Upper lobe of right lung (tissue), 1 donor: ENCODE measurements at regions not wholly inside any gene's neighbourhood (a gene's known extent, or its start where the extent isn't known, plus 50 kb on each side); places are given as distances from the start of the nearest gene placed in this dataset.

Experiments used
- ATAC-seq: fragments of 200-7000 bp; cut with Tn5 transposase; one replicate; pipeline ENCODE4 v1.9.1; 2020; ENCODE audit warnings: mild to moderate bottlenecking, moderate library complexity
- DNase-seq: peaks from one replicate; pipeline ENCODE4 v3.0.0-alpha.2; 2020
- H3K27ac ChIP-seq: fragments of 200-600 bp; one replicate; pipeline ENCODE4 v1.8.0; 2022
- H3K27me3 ChIP-seq: fragments of 200-600 bp; one replicate; pipeline ENCODE4 v1.8.0; 2022; ENCODE audit warnings: mild to moderate bottlenecking
- H3K36me3 ChIP-seq: fragments of 200-600 bp; one replicate; pipeline ENCODE4 v1.8.0; 2022
- H3K4me1 ChIP-seq: fragments of 200-600 bp; one replicate; pipeline ENCODE4 v1.8.0; 2022
- H3K4me3 ChIP-seq: fragments of 200-600 bp; one replicate; pipeline ENCODE4 v1.8.0; 2022; ENCODE audit warnings: mild to moderate bottlenecking
- H3K9me3 ChIP-seq: fragments of 200-600 bp; one replicate; pipeline ENCODE4 v1.8.0; 2022
- CTCF ChIP-seq: fragments of 200-600 bp; IDR thresholded peaks from one replicate; pipeline ENCODE4 v1.8.0; 2022; ENCODE audit warnings: antibody characterized with exemption
- intact Hi-C: fragments of 100-400 bp; cut with DNase I; formaldehyde crosslinking; loops from one replicate; pipeline ENCODE4 v1.11.0; 2022
- donor health status: DM: no; HTN: yes; CAD: no; lungs with severe emphysema.

GRCh38 chr1:114290341-114290740 is 136.7 kb upstream of the SYT6 start:
- intact Hi-C loops, result no loop called here
- H3K4me1 ChIP-seq, result no peaks in the 10 kb centered on the region
- no peak overlapping the region for H3K4me3 ChIP-seq
- H3K27me3 ChIP-seq, result no peaks in the 10 kb centered on the region
- no peak overlapping the region for H3K27ac ChIP-seq
- H3K9me3 ChIP-seq, result no peaks in the 10 kb centered on the region
- DNase-seq (no peak), ATAC-seq (no peak)
- H3K36me3 ChIP-seq, result no peaks in the 10 kb centered on the region
- no peak for TF ChIP-seq CTCF

DNA sequence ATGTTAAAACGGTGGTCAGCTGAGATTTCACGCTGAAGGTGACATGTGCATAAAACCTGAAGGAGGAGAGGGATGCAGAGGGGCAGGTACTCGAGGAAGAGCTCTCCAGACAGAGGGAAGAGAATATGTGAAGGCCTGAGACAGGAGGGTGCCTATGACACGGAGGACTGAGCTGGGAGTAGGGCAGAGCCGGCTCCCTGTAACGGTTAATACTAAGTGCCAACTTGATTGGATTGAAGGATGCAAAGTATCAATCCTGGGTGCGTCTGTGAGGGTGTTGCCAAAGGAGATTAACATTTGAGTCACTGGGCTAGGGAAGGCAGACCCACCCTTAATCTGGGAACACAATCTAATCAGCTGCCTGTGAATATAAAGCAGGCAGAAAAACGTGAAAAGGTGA is 136.2 kb upstream of the SYT6 start:
- H3K4me3 ChIP-seq, result no peak overlapping the region
- H3K27ac ChIP-seq, result no peak overlapping the region
- no peaks in the 10 kb centered on the region for H3K9me3 ChIP-seq
- no peaks in the 10 kb centered on the region for H3K36me3 ChIP-seq
- no peaks in the 10 kb centered on the region for H3K27me3 ChIP-seq
- H3K4me1 ChIP-seq, result no peaks in the 10 kb centered on the region
- intact Hi-C loops, result no loop called here
- ATAC-seq (no peak), DNase-seq (no peak)
- TF ChIP-seq CTCF, result no peak

DNA sequence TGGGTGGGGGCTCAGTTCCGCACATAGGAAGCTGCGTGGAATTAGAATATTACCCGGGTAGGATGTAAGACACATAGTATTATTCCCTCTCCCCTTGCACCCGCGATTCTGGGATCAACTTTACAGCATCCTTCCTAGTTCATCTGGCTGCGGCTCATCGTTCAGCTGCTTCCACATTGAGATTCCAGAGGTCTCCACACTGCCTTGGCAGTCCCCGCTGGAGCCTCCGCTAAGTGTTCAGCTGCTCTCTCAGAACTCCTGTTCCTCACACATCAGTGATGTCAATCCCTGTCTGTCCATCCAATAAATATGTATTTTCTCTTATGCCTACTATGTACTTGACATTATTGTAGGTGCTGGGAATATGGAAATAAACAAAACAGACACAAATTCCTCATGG is 135.6 kb upstream of the SYT6 start:
- intact Hi-C loops, result no loop called here

GRCh38 chr1:114286960-114287359 is 133.3 kb upstream of the SYT6 start:
- no peak overlapping the region for H3K4me3 ChIP-seq
- no peak for ATAC-seq
- H3K9me3 ChIP-seq, result no peaks in the 10 kb centered on the region
- no peak overlapping the region for H3K27ac ChIP-seq
- no peaks in the 10 kb centered on the region for H3K4me1 ChIP-seq
- intact Hi-C loops, result no loop called here
- DNase-seq, result no peak
- no peaks in the 10 kb centered on the region for H3K27me3 ChIP-seq
- no peak for TF ChIP-seq CTCF
- no peaks in the 10 kb centered on the region for H3K36me3 ChIP-seq

More for the DNA sequence above, 135.6 kb upstream of the SYT6 start:
- H3K36me3 ChIP-seq, result no peaks in the 10 kb centered on the region
- no peak for TF ChIP-seq CTCF
- no peaks in the 10 kb centered on the region for H3K4me1 ChIP-seq
- H3K9me3 ChIP-seq, result no peaks in the 10 kb centered on the region
- H3K27me3 ChIP-seq, result no peaks in the 10 kb centered on the region
- no peak for ATAC-seq
- no peak for DNase-seq
- no peak overlapping the region for H3K27ac ChIP-seq
- H3K4me3 ChIP-seq, result no peak overlapping the region

DNA sequence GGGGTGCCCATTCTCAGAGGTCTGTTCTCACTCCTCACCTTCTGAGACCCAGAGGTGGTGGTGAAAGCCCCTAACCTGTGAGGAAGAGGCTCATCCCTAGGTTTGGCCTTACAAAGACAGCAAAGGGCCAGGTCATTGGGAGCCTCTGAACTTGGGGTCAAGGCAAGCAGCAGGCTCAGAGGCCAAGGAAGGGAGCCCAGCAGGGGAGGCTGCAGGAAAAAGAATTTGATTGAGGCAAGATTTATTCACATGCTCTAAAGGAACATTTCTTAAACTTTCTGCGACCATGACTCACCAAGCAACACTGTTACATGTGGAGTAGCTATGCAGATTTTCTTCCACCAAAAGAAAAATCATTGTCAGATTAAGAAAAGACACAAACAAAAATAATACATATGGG is 132.5 kb upstream of the SYT6 start:
- no peak for TF ChIP-seq CTCF

DNA sequence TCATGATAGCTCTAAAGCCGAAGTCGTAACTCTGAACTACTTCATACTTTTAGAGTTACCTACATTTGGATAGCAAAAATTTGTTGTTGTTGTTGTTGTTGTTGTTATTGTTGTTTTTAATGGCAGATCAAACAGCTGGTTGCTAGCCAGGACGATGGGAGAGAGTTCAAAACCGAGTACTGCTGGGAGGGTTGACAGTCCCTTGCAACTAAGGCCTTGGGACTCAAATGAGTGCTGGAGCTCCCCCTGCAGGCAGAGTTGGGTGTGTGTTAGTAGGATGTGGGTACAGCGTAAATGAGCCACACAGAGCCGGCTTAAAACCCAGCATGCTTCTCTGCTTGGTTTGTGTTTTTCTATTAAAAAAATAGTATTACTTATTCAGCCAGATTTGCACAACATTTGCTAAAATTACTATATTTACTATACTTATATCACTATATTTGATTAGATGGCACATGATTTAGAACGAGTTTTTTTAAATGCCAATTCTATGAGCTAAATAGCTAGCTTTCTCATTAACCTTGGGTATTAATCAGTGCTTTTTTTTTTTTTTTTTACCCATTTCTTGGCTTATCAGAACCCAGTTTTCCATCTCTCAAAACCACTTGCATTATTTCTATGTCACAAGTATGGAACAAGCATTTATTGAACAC is 129.2 kb upstream of the SYT6 start:
- Histone ChIP-seq H3K4me1 (no peaks in the 10 kb centered on the region), H3K36me3 (no peaks in the 10 kb centered on the region), H3K27ac (no peak overlapping the region), H3K27me3 (no peaks in the 10 kb centered on the region), H3K4me3 (no peak overlapping the region), H3K9me3 (no peaks in the 10 kb centered on the region)
- DNase-seq, result peak; percentile 88
- peak; percentile 99 for ATAC-seq
- intact Hi-C loops, result loop anchor here (5.0 kb wide), 1 partner anchor 301 kb away; no protein-coding TSS in a partner anchor
- TF ChIP-seq CTCF, result peak; percentile 90

More for the DNA sequence above, 132.5 kb upstream of the SYT6 start:
- H3K9me3 ChIP-seq, result no peaks in the 10 kb centered on the region
- H3K4me3 ChIP-seq, result no peak overlapping the region
- no peaks in the 10 kb centered on the region for H3K27me3 ChIP-seq
- H3K27ac ChIP-seq, result no peak overlapping the region
- intact Hi-C loops, result no loop called here
- H3K36me3 ChIP-seq, result no peaks in the 10 kb centered on the region
- no peak for DNase-seq
- ATAC-seq, result no peak
- no peaks in the 10 kb centered on the region for H3K4me1 ChIP-seq
